ENCODE measurements at regions not wholly inside any gene's neighbourhood (a gene's known extent, or its start where the extent isn't known, plus 50 kb on each side); places are given as distances from the start of the nearest gene placed in this dataset.

- TF ChIP-seq, protein P1, sequence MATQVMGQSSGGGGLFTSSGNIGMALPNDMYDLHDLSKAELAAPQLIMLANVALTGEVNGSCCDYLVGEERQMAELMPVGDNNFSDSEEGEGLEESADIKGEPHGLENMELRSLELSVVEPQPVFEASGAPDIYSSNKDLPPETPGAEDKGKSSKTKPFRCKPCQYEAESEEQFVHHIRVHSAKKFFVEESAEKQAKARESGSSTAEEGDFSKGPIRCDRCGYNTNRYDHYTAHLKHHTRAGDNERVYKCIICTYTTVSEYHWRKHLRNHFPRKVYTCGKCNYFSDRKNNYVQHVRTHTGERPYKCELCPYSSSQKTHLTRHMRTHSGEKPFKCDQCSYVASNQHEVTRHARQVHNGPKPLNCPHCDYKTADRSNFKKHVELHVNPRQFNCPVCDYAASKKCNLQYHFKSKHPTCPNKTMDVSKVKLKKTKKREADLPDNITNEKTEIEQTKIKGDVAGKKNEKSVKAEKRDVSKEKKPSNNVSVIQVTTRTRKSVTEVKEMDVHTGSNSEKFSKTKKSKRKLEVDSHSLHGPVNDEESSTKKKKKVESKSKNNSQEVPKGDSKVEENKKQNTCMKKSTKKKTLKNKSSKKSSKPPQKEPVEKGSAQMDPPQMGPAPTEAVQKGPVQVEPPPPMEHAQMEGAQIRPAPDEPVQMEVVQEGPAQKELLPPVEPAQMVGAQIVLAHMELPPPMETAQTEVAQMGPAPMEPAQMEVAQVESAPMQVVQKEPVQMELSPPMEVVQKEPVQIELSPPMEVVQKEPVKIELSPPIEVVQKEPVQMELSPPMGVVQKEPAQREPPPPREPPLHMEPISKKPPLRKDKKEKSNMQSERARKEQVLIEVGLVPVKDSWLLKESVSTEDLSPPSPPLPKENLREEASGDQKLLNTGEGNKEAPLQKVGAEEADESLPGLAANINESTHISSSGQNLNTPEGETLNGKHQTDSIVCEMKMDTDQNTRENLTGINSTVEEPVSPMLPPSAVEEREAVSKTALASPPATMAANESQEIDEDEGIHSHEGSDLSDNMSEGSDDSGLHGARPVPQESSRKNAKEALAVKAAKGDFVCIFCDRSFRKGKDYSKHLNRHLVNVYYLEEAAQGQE (IDR thresholded peaks at IDR 0.05; ENCODE audit: low read depth, low read length), result 0 out of 2 replicates have a peak, but pooled peaks have one; percentile 32
- peak; percentile 71; the same call in 1 of the 2 replicates for TF ChIP-seq YY1 (IDR thresholded peaks at IDR 0.05; ENCODE audit: low read depth)
- TF ChIP-seq, protein P2, sequence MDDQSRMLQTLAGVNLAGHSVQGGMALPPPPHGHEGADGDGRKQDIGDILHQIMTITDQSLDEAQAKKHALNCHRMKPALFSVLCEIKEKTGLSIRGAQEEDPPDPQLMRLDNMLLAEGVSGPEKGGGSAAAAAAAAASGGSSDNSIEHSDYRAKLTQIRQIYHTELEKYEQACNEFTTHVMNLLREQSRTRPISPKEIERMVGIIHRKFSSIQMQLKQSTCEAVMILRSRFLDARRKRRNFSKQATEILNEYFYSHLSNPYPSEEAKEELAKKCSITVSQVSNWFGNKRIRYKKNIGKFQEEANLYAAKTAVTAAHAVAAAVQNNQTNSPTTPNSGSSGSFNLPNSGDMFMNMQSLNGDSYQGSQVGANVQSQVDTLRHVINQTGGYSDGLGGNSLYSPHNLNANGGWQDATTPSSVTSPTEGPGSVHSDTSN (IDR thresholded peaks at IDR 0.05), result peak; percentile 75
- TF ChIP-seq GATA2 (CRISPR knock-in tag; IDR thresholded peaks at IDR 0.05), result no peak
Measured at GRCh38 chr12:77189901-77190416, 124.6 kb upstream of the E2F7 start (continued).

DNA sequence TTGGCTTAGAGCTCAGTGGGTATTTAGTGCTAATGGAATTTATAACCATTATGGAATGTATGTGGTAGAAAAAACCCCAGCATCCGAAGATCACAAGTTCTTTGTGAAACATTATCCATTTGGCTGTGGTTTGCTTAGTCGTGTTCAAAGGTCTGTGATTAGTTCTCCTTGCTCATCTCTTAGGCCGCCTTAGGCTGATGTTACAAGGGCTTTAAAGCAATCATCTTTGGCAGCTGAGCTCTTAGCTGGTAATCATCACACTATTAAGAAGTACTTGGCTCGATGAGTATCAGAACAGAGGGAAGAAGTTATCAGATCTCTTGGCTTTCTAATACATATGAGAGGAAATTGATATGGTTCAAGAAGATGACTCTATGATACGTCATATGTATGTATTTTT, 124.1 kb upstream of the E2F7 start:
- Histone ChIP-seq H3K4me2 (peak overlapping the region; percentile 70), H3K9me3 (no peaks in the 10 kb centered on the region), H2AFZ (ENCODE audit: low read depth) (peak overlapping the region; percentile 23; the same call in 1 of the 2 replicates), H4K20me1 (ENCODE audit: insufficient read depth) (no peaks in the 10 kb centered on the region), H3K27me3 (ENCODE audit: insufficient read depth) (no peaks in the 10 kb centered on the region), H3K36me3 (replicated peaks in 1 of 2; ENCODE audit: control insufficient read depth in 1 of 2, insufficient read depth in 2 of 2, low read length in 1 of 2) (no peaks in the 10 kb centered on the region), H3K4me3 (ENCODE audit: low read depth in 2 of 2, low read length in 1 of 2) (peak overlapping the region; percentile 17 to 33; a peak in 3 of 4 replicates), H3K27ac (ENCODE audit: low read depth in 2 of 2, low read length in 1 of 2) (peak overlapping the region; percentile 81 to 97; a peak in 3 of 4 replicates), H3K9ac (peak overlapping the region; percentile 62), H3K79me2 (ENCODE audit: insufficient read depth) (no peaks in the 10 kb centered on the region), H3K9me2 (no peaks in the 10 kb centered on the region), H3K4me1 (ENCODE audit: control insufficient read depth in 1 of 2, insufficient read depth in 2 of 2, low read depth in 1 of 2, low read length in 1 of 2) (peaks cover 0 to 10% of the 10 kb centered on the region in 2 experiments; a peak in 3 of 4 replicates), H3F3A (replicated peaks; ENCODE audit: insufficient read depth) (peaks cover 26% of the 10 kb centered on the region)
- ChIA-PET POLR2A (no interaction called here), CTCF (interaction anchor here (0.7 kb wide), 1 partner anchor 794 kb away, joined by 3 read pairs; no protein-coding TSS in a partner anchor)
- WGBS (ENCODE audit: low lambda C conversion rate), result 0% methylated on average over 5 of the region's 5 CpGs
- no peak for DNase-seq
- TF ChIP-seq TCF12 (IDR thresholded peaks at IDR 0.05) (peak; percentile 95), FOXM1 (IDR thresholded peaks at IDR 0.05; ENCODE audit: low read depth) (peak; percentile 97), RCOR1 (IDR thresholded peaks at IDR 0.05; ENCODE audit: low read length) (no peak), EP300 (IDR thresholded peaks at IDR 0.05; ENCODE audit: borderline replicate concordance in 1 of 2, low read depth in 1 of 2, low read length in 1 of 2) (peak; percentile 61 to 97; a peak in 3 of 4 replicates), FOXJ3 (CRISPR knock-in tag; IDR thresholded peaks at IDR 0.05) (no peak), EZH2phosphoT487 (IDR thresholded peaks at IDR 0.05; ENCODE audit: borderline replicate concordance, low read depth) (no peak), SIN3A (IDR thresholded peaks at IDR 0.05; ENCODE audit: borderline replicate concordance, low read depth, low read length) (peak; percentile 64; the same call in 1 of the 2 replicates), RXRA (IDR thresholded peaks at IDR 0.05; ENCODE audit: borderline replicate concordance, low read depth) (peak; percentile 10; the same call in 1 of the 2 replicates), JUND (IDR thresholded peaks at IDR 0.05) (peak; percentile 89), MEF2A (IDR thresholded peaks at IDR 0.05; ENCODE audit: borderline replicate concordance, low read depth) (0 out of 2 replicates have a peak, but pooled peaks have one; percentile 55), RFX5 (IDR thresholded peaks at IDR 0.05; ENCODE audit: low read length) (no peak), POLR2AphosphoS5 (IDR thresholded peaks at IDR 0.05; ENCODE audit: low read depth, low read length) (peak; percentile 64; the same call in 1 of the 2 replicates), FOSL2 (IDR thresholded peaks at IDR 0.05; ENCODE audit: borderline replicate concordance, low read depth) (peak; percentile 70), TAF1 (IDR thresholded peaks at IDR 0.05; ENCODE audit: borderline replicate concordance, low read depth, low read length) (peak; percentile 87; the same call in 1 of the 2 replicates), TEAD4 (IDR thresholded peaks at IDR 0.05; ENCODE audit: borderline replicate concordance, insufficient read depth) (peak; percentile 96)
- TF ChIP-seq, protein P2 (IDR thresholded peaks at IDR 0.05), result peak; percentile 97
- TF ChIP-seq, protein P1 (IDR thresholded peaks at IDR 0.05; ENCODE audit: low read depth, low read length), result peak; percentile 60; the same call in 1 of the 2 replicates
- TF ChIP-seq, protein P3, sequence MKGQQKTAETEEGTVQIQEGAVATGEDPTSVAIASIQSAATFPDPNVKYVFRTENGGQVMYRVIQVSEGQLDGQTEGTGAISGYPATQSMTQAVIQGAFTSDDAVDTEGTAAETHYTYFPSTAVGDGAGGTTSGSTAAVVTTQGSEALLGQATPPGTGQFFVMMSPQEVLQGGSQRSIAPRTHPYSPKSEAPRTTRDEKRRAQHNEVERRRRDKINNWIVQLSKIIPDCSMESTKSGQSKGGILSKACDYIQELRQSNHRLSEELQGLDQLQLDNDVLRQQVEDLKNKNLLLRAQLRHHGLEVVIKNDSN (IDR thresholded peaks at IDR 0.05; ENCODE audit: borderline replicate concordance, low read depth), result no peak
